ENCODE measurements at regions not wholly inside any gene's neighbourhood (a gene's known extent, or its start where the extent isn't known, plus 50 kb on each side); places are given as distances from the start of the nearest gene placed in this dataset.
"Not testable (repeated sequence)": the region's sequence is repeated elsewhere in the genome, so short reads cannot be mapped to it uniquely, and the experiment has no call there.

- DNase-seq = no peak
These were observed 374.7 kb downstream of the CD109 start for GRCh38 chr6:74070711-74071110.

DNA sequence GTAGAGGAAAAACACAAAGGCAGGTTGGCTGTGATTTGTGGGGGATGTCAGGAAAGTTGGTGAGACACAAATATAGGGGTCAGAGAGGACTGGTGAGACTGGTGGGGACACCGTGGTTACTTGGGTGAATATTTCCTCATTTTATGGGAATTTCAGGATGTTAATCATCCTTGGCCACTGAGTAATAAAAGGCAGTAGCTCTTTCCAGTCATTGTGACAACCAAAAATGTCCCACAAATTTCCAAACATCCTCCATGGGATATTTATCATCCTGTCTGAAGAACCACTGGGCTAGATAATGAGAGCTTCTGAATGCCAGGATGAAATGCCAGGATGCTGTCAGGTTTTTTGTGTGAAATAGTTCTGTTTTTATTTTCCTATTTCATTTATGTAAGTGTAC lies 374.1 kb downstream of the CD109 start:
- peak; percentile 80 for DNase-seq

DNA sequence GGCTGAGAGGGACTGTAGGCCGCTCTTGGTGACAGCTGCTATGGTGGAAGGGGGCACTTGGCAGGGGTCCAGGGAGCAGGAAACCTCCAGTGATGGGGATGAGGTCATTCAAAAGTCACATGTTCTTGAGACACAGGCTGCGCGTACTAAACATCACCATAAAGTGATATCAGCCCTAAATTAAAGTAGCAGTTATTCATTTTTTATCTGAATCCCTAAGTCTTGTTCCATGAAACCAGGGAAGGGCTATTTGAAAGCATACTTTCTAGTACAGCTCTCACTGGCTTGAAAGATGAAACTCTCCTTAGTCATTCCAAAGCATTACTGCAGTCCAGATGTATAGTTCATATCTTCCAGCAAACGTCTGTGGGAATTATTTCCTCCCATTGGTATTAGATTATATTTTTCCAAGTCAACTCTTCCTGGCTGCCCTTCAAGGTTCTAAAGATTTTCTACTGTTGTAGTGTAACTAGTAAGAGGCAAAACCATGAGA lies 373.1 kb downstream of the CD109 start:
- peak; percentile 89 for DNase-seq

DNA sequence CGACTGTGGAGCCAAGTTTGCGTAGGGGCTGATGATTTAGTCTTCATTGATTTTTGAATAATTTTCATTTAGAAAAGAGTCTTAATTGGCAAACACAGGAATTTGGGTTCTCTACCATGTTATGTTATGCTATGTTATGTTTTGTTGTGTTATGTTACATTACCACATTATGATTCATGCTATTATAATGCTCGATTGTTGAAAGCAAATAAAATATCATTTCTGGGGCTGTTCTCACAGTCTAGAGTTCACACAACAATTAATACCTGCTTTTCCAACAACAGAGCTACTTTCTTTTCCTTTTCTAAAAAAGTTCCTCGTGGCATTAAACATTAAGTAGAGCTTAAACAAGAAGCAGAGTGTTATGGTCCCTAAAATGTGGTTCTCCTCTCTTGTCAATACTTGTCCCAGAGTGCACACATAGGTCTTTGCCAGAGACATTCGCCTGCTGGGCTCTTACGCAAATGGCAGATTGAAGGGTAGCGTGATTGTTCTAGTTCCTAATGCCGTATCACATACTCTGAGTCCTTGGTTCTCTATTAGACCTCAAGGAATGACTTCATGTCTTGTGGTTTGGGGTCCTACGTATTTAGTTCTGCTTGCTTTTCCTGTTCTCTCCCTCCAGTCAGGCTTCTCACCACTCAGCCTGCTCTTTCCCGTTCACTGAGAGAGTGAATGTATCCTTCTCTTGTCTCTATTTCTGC lies 370.3 kb downstream of the CD109 start:
- DNase-seq = peak; percentile 75

GRCh38 chr6:74065705-74066104 lies 369.7 kb downstream of the CD109 start:
- DNase-seq = no peak

DNA sequence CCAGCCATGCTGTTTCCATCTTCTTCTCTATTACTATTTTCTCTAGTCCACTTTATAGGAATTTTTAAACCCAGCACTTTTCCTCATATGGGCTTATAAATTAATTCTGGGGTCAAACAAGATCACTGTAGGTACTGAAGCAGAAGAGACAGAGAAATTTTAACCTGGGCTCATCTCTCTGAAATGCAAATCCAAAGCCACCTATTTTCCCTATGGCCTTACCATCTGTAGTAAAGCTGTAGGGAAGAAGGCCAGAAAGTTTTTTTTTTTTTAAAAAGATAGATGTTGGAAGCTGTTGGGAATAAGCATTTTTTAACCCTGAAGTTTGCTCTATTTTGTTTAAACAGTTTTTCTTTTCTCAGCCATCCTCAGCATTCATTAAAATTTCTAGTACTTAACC lies 367.4 kb downstream of the CD109 start:
- no peak for DNase-seq

GRCh38 chr6:74061201-74061600 lies 365.2 kb downstream of the CD109 start:
- no peak for DNase-seq

GRCh38 chr6:74060354-74060753 lies 364.4 kb downstream of the CD109 start:
- DNase-seq = peak; percentile 28

DNA sequence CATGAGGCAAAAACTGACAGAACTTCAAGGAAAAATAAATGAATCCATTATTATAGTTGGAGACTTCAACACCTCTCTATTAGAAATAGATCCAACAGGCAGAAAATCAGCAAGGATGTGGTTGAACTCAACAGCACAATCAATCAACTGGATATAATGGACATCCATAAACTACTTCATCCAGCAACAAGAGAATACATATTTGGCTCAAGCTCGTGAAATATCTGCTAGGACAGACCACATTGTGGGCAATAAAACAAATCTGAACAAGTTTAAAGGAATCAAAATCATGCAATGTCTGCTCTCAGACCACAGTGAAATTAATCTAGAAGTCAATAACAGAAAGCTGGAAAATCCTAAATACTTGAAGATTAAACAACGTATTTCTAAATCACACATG lies 362.6 kb downstream of the CD109 start:
- DNase-seq = peak; percentile 16

- peak; percentile 22 for DNase-seq
These were observed 361.3 kb downstream of the CD109 start for GRCh38 chr6:74057326-74057725.

- no peak for DNase-seq
These were observed 358.2 kb downstream of the CD109 start for GRCh38 chr6:74054190-74054589.

DNA sequence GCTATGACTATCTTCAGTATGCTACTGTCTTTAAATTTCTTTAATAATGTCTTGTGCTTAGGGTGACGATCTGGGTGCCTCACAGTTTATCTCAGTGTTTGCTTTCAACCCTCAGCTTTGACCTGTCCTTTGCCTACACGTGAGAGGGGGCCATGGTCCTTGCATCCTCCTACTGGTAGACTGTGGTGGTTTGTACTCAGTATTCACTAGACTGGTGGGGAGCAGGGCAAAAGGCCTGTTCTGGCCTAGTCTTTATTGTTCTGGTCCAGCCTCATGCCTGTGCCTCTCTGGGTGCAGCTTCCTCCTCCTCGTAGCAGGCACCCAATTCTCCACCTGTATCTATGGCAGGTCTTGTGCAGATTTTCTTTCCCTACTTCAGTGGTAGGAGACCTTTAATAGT lies 354.9 kb downstream of the CD109 start:
- DNase-seq = no peak

DNA sequence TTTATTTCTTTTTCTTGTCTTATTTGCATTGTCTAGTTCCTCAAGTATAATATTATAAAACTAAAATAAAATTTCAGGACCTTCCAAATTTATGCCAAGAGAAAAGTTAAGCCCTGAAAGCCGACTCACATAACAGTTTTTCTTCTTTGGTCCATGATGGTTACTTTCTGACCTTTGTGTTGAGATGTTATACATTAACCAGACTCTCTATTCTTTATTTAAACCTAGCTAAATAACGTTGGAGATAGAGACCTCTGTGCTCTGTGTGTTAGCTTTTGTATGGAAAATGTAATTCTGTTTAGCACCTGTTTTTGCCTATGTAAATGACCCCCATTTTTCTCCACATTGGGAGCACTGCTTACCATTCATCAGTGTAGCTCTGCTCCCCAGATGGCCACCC lies 352.4 kb downstream of the CD109 start:
- no peak for DNase-seq

- peak; percentile 29 for DNase-seq
These were observed 348.6 kb downstream of the CD109 start for GRCh38 chr6:74044417-74045096.

GRCh38 chr6:74041420-74041819 lies 345.4 kb downstream of the CD109 start:
- DNase-seq = no peak

- DNase-seq = no peak
These were observed 322.8 kb downstream of the CD109 start for GRCh38 chr6:74018825-74019224.

DNA sequence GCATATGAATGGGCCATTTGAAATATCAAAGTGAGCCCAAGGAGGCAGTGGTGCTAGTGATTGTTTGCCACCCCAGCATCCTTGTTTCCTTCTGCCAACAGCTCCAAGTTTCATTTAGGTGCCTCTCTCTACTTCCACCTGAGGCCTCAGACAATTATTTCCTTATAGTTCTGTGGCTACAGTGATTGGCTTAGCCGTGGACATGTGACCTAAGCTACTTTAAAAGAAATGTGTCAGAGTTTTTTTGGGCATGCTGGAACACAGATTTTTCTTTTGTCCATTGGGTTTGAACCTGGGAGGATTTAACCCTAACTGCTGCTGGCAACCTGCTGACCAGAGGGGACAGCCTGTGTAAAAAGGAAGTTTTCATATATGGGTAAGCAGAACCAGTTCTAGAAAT lies 319.4 kb downstream of the CD109 start:
- DNase-seq = no peak

GRCh38 chr6:74000666-74001490 lies 304.9 kb downstream of the CD109 start:
- no peak for DNase-seq

DNA sequence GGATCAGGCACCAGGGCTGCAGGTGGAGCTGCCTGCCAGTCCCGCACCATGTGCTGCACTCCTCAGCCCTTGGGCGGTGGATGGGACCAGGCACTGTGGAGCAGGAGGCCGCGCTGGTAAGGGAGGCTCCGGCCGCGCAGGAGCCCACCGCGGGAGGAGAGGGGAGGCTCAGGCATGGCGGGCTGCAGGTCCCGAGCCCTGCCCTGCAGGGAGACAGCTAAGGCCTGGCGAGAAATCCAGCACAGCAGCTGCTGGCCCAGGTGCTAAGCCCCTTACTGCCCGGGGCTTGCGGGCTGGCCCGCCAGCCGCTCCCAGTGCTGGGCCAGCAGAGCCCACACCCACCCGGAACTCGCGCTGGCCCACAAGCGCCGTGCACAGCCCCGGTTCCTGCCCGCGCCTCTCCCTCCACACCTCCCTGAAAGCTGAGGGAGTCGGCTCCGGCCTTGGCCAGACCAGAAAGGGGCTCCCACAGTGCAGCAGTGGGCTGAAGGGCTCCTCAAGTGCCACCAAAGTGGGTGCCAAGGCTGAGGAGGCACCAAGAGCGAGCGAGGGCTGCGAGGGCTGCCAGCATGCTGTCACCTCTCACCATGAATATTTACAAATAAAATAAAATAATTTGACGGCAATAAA lies 294.7 kb downstream of the CD109 start:
- DNase-seq = not testable (repeated sequence)

DNA sequence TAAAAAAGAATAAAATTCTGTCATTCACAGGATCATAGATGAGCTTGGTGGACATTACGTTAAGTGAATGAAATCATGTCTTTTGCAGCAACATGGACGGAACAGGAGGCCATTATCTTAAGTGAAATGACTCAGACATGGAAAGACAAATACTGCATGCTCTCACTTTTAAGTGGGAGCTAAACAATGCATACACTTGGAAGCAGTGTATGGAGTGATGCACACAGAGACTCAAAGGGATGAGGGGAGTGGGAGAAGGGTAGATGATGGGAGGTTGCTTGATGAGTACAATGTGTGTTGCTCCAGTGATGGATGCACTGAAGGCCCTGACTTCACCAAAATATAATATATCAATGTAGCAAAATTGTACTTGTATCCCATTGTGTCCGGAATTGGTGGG lies 293.4 kb downstream of the CD109 start:
- no peak for DNase-seq

GRCh38 chr6:73985891-73986290 lies 289.9 kb downstream of the CD109 start:
- DNase-seq = peak; percentile 75

DNA sequence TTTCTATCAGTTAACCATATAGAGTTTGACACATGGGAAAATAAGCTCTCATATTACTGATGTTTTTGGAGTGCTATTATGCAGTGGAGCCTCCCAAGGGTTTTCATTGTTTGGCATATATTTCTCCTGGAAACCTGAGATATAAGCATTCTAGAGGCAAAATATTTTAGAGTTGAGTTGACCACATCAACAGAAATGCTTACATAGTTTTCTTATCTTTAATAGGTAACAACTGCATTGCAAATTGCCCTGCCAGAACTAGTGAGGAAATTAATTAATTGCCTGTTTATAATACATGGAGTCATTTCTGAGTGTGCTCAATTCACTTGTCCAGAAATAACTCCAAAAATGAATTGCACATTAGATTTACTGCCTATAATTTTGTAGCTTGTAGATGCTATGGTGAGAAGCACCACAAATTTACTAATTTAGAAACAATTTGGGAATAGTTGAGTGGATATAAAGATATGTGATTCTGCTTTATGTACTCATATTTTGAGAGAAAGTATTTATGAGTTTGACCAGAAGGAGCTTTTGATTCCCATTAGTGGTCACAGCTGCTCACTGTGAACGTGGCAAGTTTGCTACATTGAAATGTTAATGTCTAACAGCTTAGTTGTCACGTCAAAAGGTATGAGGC lies 288.7 kb downstream of the CD109 start:
- DNase-seq = peak; percentile 64

DNA sequence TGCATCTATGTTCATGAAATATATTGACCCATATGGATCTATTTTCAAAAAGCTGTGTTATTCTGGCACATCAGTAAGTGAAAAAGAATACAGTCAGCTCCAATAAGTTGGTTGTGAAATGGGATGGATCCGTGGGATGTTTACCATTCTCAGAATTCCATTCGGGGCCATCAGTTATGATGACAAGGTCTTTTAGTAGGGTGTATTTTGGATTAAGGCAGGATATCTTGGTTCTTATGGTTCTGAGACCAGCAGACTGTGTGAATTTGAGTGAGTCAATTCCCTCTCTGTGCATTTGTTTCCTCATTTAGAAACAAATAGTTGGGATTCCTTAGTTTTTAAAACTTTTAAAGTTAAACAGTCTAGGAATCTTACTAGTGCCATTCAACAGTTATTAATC lies 287.4 kb downstream of the CD109 start:
- DNase-seq = peak; percentile 91
